CD14-positive monocyte (primary cell): ENCODE measurements at regions not wholly inside any gene's neighbourhood (a gene's known extent, or its start where the extent isn't known, plus 50 kb on each side); places are given as distances from the start of the nearest gene placed in this dataset.

Source experiments
- DNase-seq, 3 donors: peaks; one replicate each; pipeline ENCODE4 v3.0.0-alpha.2; 2011 to 2022
- H2AFZ ChIP-seq: 2 replicates; pipeline ENCODE4 v1.6.0; 2012; ENCODE audit warnings: mild to moderate bottlenecking, low read depth, low read length, inconsistent platforms; ENCODE audit not compliant: insufficient read depth, poor library complexity, severe bottlenecking
- H3K27ac ChIP-seq, 2 donors: 1 replicate in 1 of 2; 2 replicates in 1 of 2; pipeline ENCODE4 v1.5.1; 2012 to 2013; ENCODE audit warnings: low read length in 2 of 2, control low read depth in 1 of 2, inconsistent platforms in 1 of 2, low read depth in 1 of 2, mild to moderate bottlenecking in 1 of 2
- H3K27me3 ChIP-seq, 2 donors: one replicate each; pipeline versions ENCODE4 v1.6.0 to v1.6.1; 2011 to 2013; ENCODE audit warnings: low read length in 2 of 2; ENCODE audit not compliant: control insufficient read depth in 2 of 2, insufficient read depth in 2 of 2
- H3K36me3 ChIP-seq, 2 donors: replicated peaks in 1 of 2; 1 replicate in 1 of 2; 2 replicates in 1 of 2; pipeline versions ENCODE4 v1.5.1 to v1.6.1; 2012 to 2013; ENCODE audit warnings: low read length in 2 of 2, control low read depth in 1 of 2, inconsistent platforms in 1 of 2, mild to moderate bottlenecking in 1 of 2; ENCODE audit not compliant: insufficient read depth in 2 of 2, control insufficient read depth in 1 of 2
- H3K4me1 ChIP-seq, 2 donors: 1 replicate in 1 of 2; 2 replicates in 1 of 2; pipeline versions ENCODE4 v1.5.1 to v1.6.1; 2012 to 2013; ENCODE audit warnings: low read length in 2 of 2, control low read depth in 1 of 2, inconsistent platforms in 1 of 2, mild to moderate bottlenecking in 1 of 2, moderate library complexity in 1 of 2; ENCODE audit not compliant: insufficient read depth in 2 of 2, control insufficient read depth in 1 of 2
- H3K4me2 ChIP-seq: replicated peaks from 2 replicates; pipeline ENCODE3; 2012; ENCODE audit warnings: low read length, moderate library complexity, mild to moderate bottlenecking; ENCODE audit not compliant: poor library complexity, severe bottlenecking; ENCODE audit errors: extremely low read depth
- H3K4me3 ChIP-seq, 3 experiments: fragments of 200-600 bp in 1 of 3; sonication (generic) in 1 of 3; replicated peaks in 1 of 3; 1 replicate in 2 of 3; 2 replicates in 1 of 3; pipeline ENCODE4 v1.5.1; 2011 to 2013; ENCODE audit warnings: low read length in 3 of 3, mild to moderate bottlenecking in 3 of 3, control low read depth in 2 of 3, low read depth in 2 of 3, inconsistent platforms in 1 of 3, moderate library complexity in 1 of 3
- H3K79me2 ChIP-seq: 2 replicates; pipeline ENCODE4 v1.6.0; 2012; ENCODE audit warnings: mild to moderate bottlenecking, control low read depth, inconsistent platforms, low read length, moderate library complexity; ENCODE audit not compliant: insufficient read depth
- H3K9ac ChIP-seq: 2 replicates; pipeline ENCODE4 v1.6.0; 2017; ENCODE audit warnings: low read length, mild to moderate bottlenecking; ENCODE audit not compliant: insufficient read depth, poor library complexity, severe bottlenecking
- H3K9me3 ChIP-seq, 2 donors: replicated peaks in 1 of 2; 1 replicate in 1 of 2; 2 replicates in 1 of 2; pipeline versions ENCODE4 v1.5.1 to v1.6.1; 2012 to 2013; ENCODE audit warnings: low read length in 2 of 2, control low read depth in 1 of 2; ENCODE audit not compliant: control insufficient read depth in 1 of 2, insufficient read depth in 1 of 2
- H4K20me1 ChIP-seq: 2 replicates; pipeline ENCODE4 v1.6.0; 2012; ENCODE audit warnings: mild to moderate bottlenecking, low read length, control low read depth, moderate library complexity; ENCODE audit not compliant: insufficient read depth
- H3K27ac Mint-ChIP-seq, 7 donors: one replicate each; pipeline ENCODE4 v1.8.0; 2020; ENCODE audit warnings: mild to moderate bottlenecking in 7 of 7, mixed read lengths in 7 of 7, moderate library complexity in 6 of 7, inconsistent platforms in 2 of 7
- H3K27me3 Mint-ChIP-seq, 3 donors: one replicate each; pipeline ENCODE4 v1.8.0; 2021 to 2022; ENCODE audit warnings: low read depth in 3 of 3, mild to moderate bottlenecking in 3 of 3, mixed read lengths in 3 of 3, moderate library complexity in 3 of 3, inconsistent platforms in 1 of 3
- H3K36me3 Mint-ChIP-seq, 2 donors: one replicate each; pipeline ENCODE4 v1.8.0; 2020; ENCODE audit warnings: mixed read lengths in 2 of 2, inconsistent platforms in 1 of 2, mild to moderate bottlenecking in 1 of 2
- H3K4me1 Mint-ChIP-seq: one replicate; pipeline ENCODE4 v1.8.0; 2020; ENCODE audit warnings: mild to moderate bottlenecking, mixed read lengths
- H3K4me3 Mint-ChIP-seq, 2 donors: one replicate each; pipeline ENCODE4 v1.8.0; 2020; ENCODE audit warnings: mild to moderate bottlenecking in 2 of 2, mixed read lengths in 2 of 2, moderate library complexity in 1 of 2
- H3K9me3 Mint-ChIP-seq, 7 donors: one replicate each; pipeline ENCODE4 v1.8.0; 2020 to 2022; ENCODE audit warnings: mixed read lengths in 7 of 7, mild to moderate bottlenecking in 6 of 7, moderate library complexity in 6 of 7, inconsistent platforms in 2 of 7
- CTCF ChIP-seq: fragments of 200-600 bp; IDR thresholded peaks from one replicate; pipeline ENCODE4 v1.8.0; 2022; ENCODE audit warnings: antibody characterized with exemption, mild to moderate bottlenecking
- WGBS: methylation state at CpG from one replicate; pipeline ENCODE4 v1.1.5; 2013; ENCODE audit warnings: missing lambda C conversion rate; ENCODE audit not compliant: insufficient coverage; 5-methylcytosine and 5-hydroxymethylcytosine counted together
- intact Hi-C, 2 donors: fragments of 100-400 bp; cut with micrococcal nuclease; formaldehyde crosslinking; loops; one replicate each; pipeline versions ENCODE4 v1.15.0 to v1.15.1; 2023

GRCh38 chr5:162558120-162558519 lies 490.5 kb downstream of the GABRG2 start:
- Mint-ChIP-seq H3K4me3 (no peak overlapping the region), H3K27me3 (no peaks in the 10 kb centered on the region), H3K36me3 (no peaks in the 10 kb centered on the region), H3K27ac (no peak overlapping the region), H3K9me3 (peaks cover under 1 to 9% (median 3%) of the 10 kb centered on the region in 7 donors), H3K4me1 (no peaks in the 10 kb centered on the region)
- Histone ChIP-seq H3K4me3 (no peak overlapping the region), H3K4me1 (no peaks in the 10 kb centered on the region), H3K9me3 (peaks cover 5 to 8% of the 10 kb centered on the region in 2 donors), H4K20me1 (no peaks in the 10 kb centered on the region), H3K4me2 (no peak overlapping the region), H3K27ac (no peak overlapping the region), H3K9ac (no peak overlapping the region), H3K36me3 (no peaks in the 10 kb centered on the region), H3K27me3 (no peaks in the 10 kb centered on the region), H2AFZ (no peak overlapping the region), H3K79me2 (no peaks in the 10 kb centered on the region)
- intact Hi-C loops, result no loop called here
- DNase-seq, result no peak
- no peak for TF ChIP-seq CTCF
- WGBS, result 100% methylated on average over 1 of the region's 6 CpGs

GRCh38 chr5:162567644-162568043 lies 500.1 kb downstream of the GABRG2 start:
- Mint-ChIP-seq H3K4me1 (no peaks in the 10 kb centered on the region), H3K4me3 (no peak overlapping the region), H3K27me3 (peaks cover 0 to 2% (median 1%) of the 10 kb centered on the region in 3 donors), H3K27ac (no peak overlapping the region), H3K9me3 (peaks cover 0 to 4% (median 2%) of the 10 kb centered on the region in 7 donors), H3K36me3 (no peaks in the 10 kb centered on the region)
- no peaks in the 10 kb centered on the region for H3K4me1 ChIP-seq
- H3K36me3 ChIP-seq, result no peaks in the 10 kb centered on the region
- no peak for TF ChIP-seq CTCF
- no peaks in the 10 kb centered on the region for H3K79me2 ChIP-seq
- H3K9ac ChIP-seq, result no peak overlapping the region
- no peaks in the 10 kb centered on the region for H4K20me1 ChIP-seq
- no peak overlapping the region for H3K27ac ChIP-seq
- no peak overlapping the region for H3K4me2 ChIP-seq
- H3K27me3 ChIP-seq, result no peaks in the 10 kb centered on the region
- DNase-seq, result no peak
- H2AFZ ChIP-seq, result no peak overlapping the region
- no peaks in the 10 kb centered on the region for H3K9me3 ChIP-seq
- intact Hi-C loops, result no loop called here
- no CpG with 5 or more reads among the region's 3 CpGs for WGBS
- no peak overlapping the region for H3K4me3 ChIP-seq
